Mesenchymal stem cell (in vitro differentiated cells and primary cell): ENCODE measurements at regions not wholly inside any gene's neighbourhood (a gene's known extent, or its start where the extent isn't known, plus 50 kb on each side); places are given as distances from the start of the nearest gene placed in this dataset.

ENCODE experiments used
- DNase-seq: peaks from one replicate; pipeline ENCODE4 v3.0.0-alpha.2; 2013
- H2AFZ ChIP-seq: one replicate; pipeline ENCODE4 v1.6.1; 2013; ENCODE audit warnings: low read depth, mild to moderate bottlenecking, control low read depth, inconsistent platforms, low read length, moderate library complexity
- H2AK5ac ChIP-seq: 2 replicates; pipeline ENCODE4 v1.6.1; 2013; ENCODE audit warnings: low read length, moderate library complexity, mild to moderate bottlenecking, inconsistent platforms; ENCODE audit not compliant: severe bottlenecking
- H2BK120ac ChIP-seq: one replicate; pipeline ENCODE4 v1.6.1; 2013; ENCODE audit warnings: low read depth, mild to moderate bottlenecking, inconsistent platforms, low read length, moderate library complexity
- H2BK12ac ChIP-seq, 2 experiments: one replicate each; pipeline ENCODE4 v1.6.1; 2013; ENCODE audit warnings: inconsistent platforms in 2 of 2, low read length in 2 of 2, mild to moderate bottlenecking in 2 of 2, moderate library complexity in 2 of 2, control low read depth in 1 of 2
- H2BK15ac ChIP-seq: one replicate; pipeline ENCODE4 v1.6.1; 2013; ENCODE audit warnings: mild to moderate bottlenecking, low read depth, inconsistent platforms; ENCODE audit not compliant: poor library complexity, severe bottlenecking
- H2BK5ac ChIP-seq: 2 replicates; pipeline ENCODE4 v1.6.1; 2013; ENCODE audit warnings: low read depth, mild to moderate bottlenecking, low read length, control low read depth, inconsistent platforms; ENCODE audit not compliant: poor library complexity, severe bottlenecking
- H3K14ac ChIP-seq, 2 experiments: one replicate each; pipeline ENCODE4 v1.6.1; 2013; ENCODE audit warnings: inconsistent platforms in 2 of 2, low read length in 2 of 2, control low read depth in 1 of 2, mild to moderate bottlenecking in 1 of 2, moderate library complexity in 1 of 2
- H3K18ac ChIP-seq, 2 experiments: one replicate each; pipeline ENCODE4 v1.6.1; 2013; ENCODE audit warnings: inconsistent platforms in 2 of 2, low read length in 2 of 2, control low read depth in 1 of 2, low read depth in 1 of 2, mild to moderate bottlenecking in 1 of 2
- H3K23ac ChIP-seq, 2 experiments: one replicate each; pipeline ENCODE4 v1.6.1; 2013; ENCODE audit warnings: inconsistent platforms in 2 of 2, low read length in 2 of 2, mild to moderate bottlenecking in 2 of 2, moderate library complexity in 2 of 2, control low read depth in 1 of 2
- H3K27ac ChIP-seq: 2 replicates; pipeline ENCODE4 v1.5.1; 2013; ENCODE audit warnings: mild to moderate bottlenecking, moderate library complexity, low read length, control low read depth, inconsistent platforms; ENCODE audit not compliant: poor library complexity, severe bottlenecking
- H3K27me3 ChIP-seq, 2 experiments: 2 replicates each; pipeline versions ENCODE4 v1.6.1 to v1.7.0; 2013; ENCODE audit warnings: low read length in 2 of 2, mild to moderate bottlenecking in 2 of 2, moderate library complexity in 2 of 2, control low read depth in 1 of 2, inconsistent platforms in 1 of 2; ENCODE audit not compliant: control insufficient read depth in 1 of 2, insufficient read depth in 1 of 2
- H3K36me3 ChIP-seq, 2 experiments: 2 replicates each; pipeline versions ENCODE4 v1.6.1 to v1.7.0; 2013; ENCODE audit warnings: low read length in 2 of 2, control low read depth in 1 of 2, inconsistent platforms in 1 of 2, low read depth in 1 of 2, mild to moderate bottlenecking in 1 of 2; ENCODE audit not compliant: insufficient read depth in 2 of 2, control insufficient read depth in 1 of 2
- H3K4ac ChIP-seq, 2 experiments: one replicate each; pipeline ENCODE4 v1.6.1; 2013; ENCODE audit warnings: inconsistent platforms in 2 of 2, low read length in 2 of 2, mild to moderate bottlenecking in 2 of 2, moderate library complexity in 2 of 2, control low read depth in 1 of 2, low read depth in 1 of 2
- H3K4me1 ChIP-seq: 2 replicates; pipeline ENCODE4 v1.6.1; 2013; ENCODE audit warnings: low read depth, low read length, control low read depth; ENCODE audit not compliant: control insufficient read depth, insufficient read depth
- H3K4me2 ChIP-seq: 2 replicates; pipeline ENCODE4 v1.6.1; 2013; ENCODE audit warnings: low read length, mild to moderate bottlenecking, inconsistent platforms; ENCODE audit not compliant: poor library complexity, severe bottlenecking
- H3K4me3 ChIP-seq, 2 experiments: 2 replicates each; pipeline versions ENCODE4 v1.5.1 to v1.7.0; 2013; ENCODE audit warnings: low read length in 2 of 2, mild to moderate bottlenecking in 2 of 2, control low read depth in 1 of 2, low read depth in 1 of 2; ENCODE audit not compliant: insufficient read depth in 1 of 2
- H3K79me1 ChIP-seq: replicated peaks from 2 replicates; pipeline ENCODE4 v1.6.1; 2013; ENCODE audit warnings: mild to moderate bottlenecking, control low read depth, low read length, inconsistent platforms; ENCODE audit not compliant: poor library complexity, severe bottlenecking
- H3K9ac ChIP-seq: 2 replicates; pipeline ENCODE4 v1.7.0; 2013; ENCODE audit warnings: mild to moderate bottlenecking, low read length, moderate library complexity
- H3K9me3 ChIP-seq: 2 replicates; pipeline ENCODE4 v1.7.0; 2013; ENCODE audit warnings: mild to moderate bottlenecking, low read length; ENCODE audit not compliant: control insufficient read depth
- H4K8ac ChIP-seq: one replicate; pipeline ENCODE4 v1.6.1; 2013; ENCODE audit warnings: inconsistent platforms, mild to moderate bottlenecking, low read length, moderate library complexity
- H4K91ac ChIP-seq: one replicate; pipeline ENCODE4 v1.6.1; 2013; ENCODE audit warnings: mild to moderate bottlenecking, low read length, inconsistent platforms
- WGBS: methylation state at CpG from one replicate; pipeline ENCODE4 v1.1.7; 2013; ENCODE audit warnings: mixed read lengths; 5-methylcytosine and 5-hydroxymethylcytosine counted together

- Histone ChIP-seq H3K9ac (no peak overlapping the region), H3K18ac (no peak overlapping the region), H2BK12ac (no peak overlapping the region), H3K4ac (no peak overlapping the region), H3K14ac (no peak overlapping the region), H4K8ac (no peak overlapping the region), H2AFZ (no peak overlapping the region), H3K4me1 (no peaks in the 10 kb centered on the region), H3K23ac (no peak overlapping the region), H2BK5ac (no peak overlapping the region), H3K9me3 (no peaks in the 10 kb centered on the region), H2BK15ac (no peak overlapping the region), H3K27me3 (peaks cover 0 to 24% of the 10 kb centered on the region in 2 experiments), H3K4me3 (no peak overlapping the region), H3K27ac (no peak overlapping the region), H3K4me2 (no peak overlapping the region), H2AK5ac (no peak overlapping the region), H4K91ac (no peak overlapping the region), H3K79me1 (no peaks in the 10 kb centered on the region), H3K36me3 (no peaks in the 10 kb centered on the region), H2BK120ac (no peak overlapping the region)
- 38% methylated on average over 5 of the region's 7 CpGs for WGBS
- peak; percentile 99 for DNase-seq
Measured at GRCh38 chr5:56564541-56565282, 250.6 kb upstream of the MAP3K1 start.

- no peak overlapping the region for H3K18ac ChIP-seq
- H3K9ac ChIP-seq = no peak overlapping the region
- H2BK120ac ChIP-seq = no peak overlapping the region
- WGBS = 91% methylated on average over 2 of the region's 2 CpGs
- no peaks in the 10 kb centered on the region for H3K9me3 ChIP-seq
- no peaks in the 10 kb centered on the region for H3K4me1 ChIP-seq
- no peak overlapping the region for H4K91ac ChIP-seq
- no peak overlapping the region for H2BK15ac ChIP-seq
- H3K4me3 ChIP-seq = no peak overlapping the region
- no peak overlapping the region for H3K14ac ChIP-seq
- H3K27me3 ChIP-seq = peaks cover 0 to 23% of the 10 kb centered on the region in 2 experiments
- no peak overlapping the region for H3K23ac ChIP-seq
- H3K4ac ChIP-seq = no peak overlapping the region
- H3K36me3 ChIP-seq = no peaks in the 10 kb centered on the region
- H4K8ac ChIP-seq = no peak overlapping the region
- H3K79me1 ChIP-seq = no peaks in the 10 kb centered on the region
- DNase-seq = no peak
- no peak overlapping the region for H2BK5ac ChIP-seq
- no peak overlapping the region for H2AFZ ChIP-seq
- no peak overlapping the region for H3K4me2 ChIP-seq
- H2BK12ac ChIP-seq = no peak overlapping the region
- H3K27ac ChIP-seq = no peak overlapping the region
- H2AK5ac ChIP-seq = no peak overlapping the region
Measured at GRCh38 chr5:56561455-56561854, 253.9 kb upstream of the MAP3K1 start.

GRCh38 chr5:56558131-56558745 is 257.1 kb upstream of the MAP3K1 start:
- Histone ChIP-seq H3K9me3 (no peaks in the 10 kb centered on the region), H2BK5ac (no peak overlapping the region), H2AK5ac (no peak overlapping the region), H4K8ac (no peak overlapping the region), H4K91ac (no peak overlapping the region), H3K14ac (no peak overlapping the region), H3K4me3 (no peak overlapping the region), H3K27ac (no peak overlapping the region), H2BK120ac (no peak overlapping the region), H3K4me1 (no peaks in the 10 kb centered on the region), H3K4me2 (no peak overlapping the region), H3K4ac (no peak overlapping the region), H3K79me1 (no peaks in the 10 kb centered on the region), H3K36me3 (no peaks in the 10 kb centered on the region), H2BK12ac (no peak overlapping the region), H2AFZ (no peak overlapping the region), H3K9ac (no peak overlapping the region), H3K18ac (no peak overlapping the region), H3K27me3 (peaks cover 0 to 8% of the 10 kb centered on the region in 2 experiments), H2BK15ac (no peak overlapping the region), H3K23ac (no peak overlapping the region)
- WGBS = 76% methylated on average over 4 of the region's 4 CpGs
- DNase-seq = no peak

- Histone ChIP-seq H2BK120ac (no peak overlapping the region), H3K4me3 (no peak overlapping the region), H2AK5ac (no peak overlapping the region), H3K18ac (no peak overlapping the region), H3K4ac (no peak overlapping the region), H3K9ac (no peak overlapping the region), H3K14ac (no peak overlapping the region), H3K4me1 (no peaks in the 10 kb centered on the region), H3K23ac (no peak overlapping the region), H3K27ac (no peak overlapping the region), H2BK12ac (no peak overlapping the region), H3K79me1 (no peaks in the 10 kb centered on the region), H3K27me3 (peaks cover 0 to 8% of the 10 kb centered on the region in 2 experiments), H2BK15ac (no peak overlapping the region), H4K91ac (no peak overlapping the region), H4K8ac (no peak overlapping the region), H3K9me3 (no peaks in the 10 kb centered on the region), H2BK5ac (no peak overlapping the region), H2AFZ (no peak overlapping the region), H3K4me2 (no peak overlapping the region), H3K36me3 (no peaks in the 10 kb centered on the region)
- WGBS = 68% methylated on average over 2 of the region's 3 CpGs
- peak; percentile 53 for DNase-seq
Measured at GRCh38 chr5:56557198-56557597, 258.2 kb upstream of the MAP3K1 start.
